ENCODE measurements at regions not wholly inside any gene's neighbourhood (a gene's known extent, or its start where the extent isn't known, plus 50 kb on each side); places are given as distances from the start of the nearest gene placed in this dataset.

GRCh38 chr9:102499468-102499867 lies 495.7 kb upstream of the CYLC2 start (continued):
- TF ChIP-seq IRF3 (IDR thresholded peaks at IDR 0.05; ENCODE audit: low read depth, low read length), result no peak
- TF ChIP-seq PBX3 (IDR thresholded peaks at IDR 0.05), result no peak
- TF ChIP-seq NRF1 (IDR thresholded peaks at IDR 0.05; ENCODE audit: low read depth, low read length), result no peak
- no peak for TF ChIP-seq REST (IDR thresholded peaks at IDR 0.05; ENCODE audit: low read depth, low read length)
- TF ChIP-seq USF2 (IDR thresholded peaks at IDR 0.05; ENCODE audit: borderline replicate concordance, low read depth, low read length), result no peak
- TF ChIP-seq SIN3A (IDR thresholded peaks at IDR 0.05; ENCODE audit: borderline replicate concordance, low read depth, low read length), result no peak
- TF ChIP-seq USF1 (IDR thresholded peaks at IDR 0.05; ENCODE audit: borderline replicate concordance, low read depth), result no peak
- TF ChIP-seq RAD21 (IDR thresholded peaks at IDR 0.05; ENCODE audit: low read length), result no peak

GRCh38 chr9:102497709-102498108 lies 497.4 kb upstream of the CYLC2 start:
- 4% methylated on average over 6 of the region's 9 CpGs for whole genome bisulfite sequencing (ENCODE audit: low lambda C conversion rate)
- POLR2A ChIA-PET, result no interaction called here
- CTCF ChIA-PET, result no interaction called here
- Histone ChIP-seq H3K36me3 (replicated peaks in 1 of 2; ENCODE audit: control insufficient read depth in 1 of 2, insufficient read depth in 2 of 2, low read length in 1 of 2) (no peaks in the 10 kb centered on the region), H3F3A (replicated peaks; ENCODE audit: insufficient read depth) (no peaks in the 10 kb centered on the region), H4K20me1 (ENCODE audit: insufficient read depth) (no peaks in the 10 kb centered on the region), H3K4me2 (no peak overlapping the region; the same call in 1 of the 2 replicates), H3K4me3 (ENCODE audit: low read depth in 2 of 2, low read length in 1 of 2) (no peak overlapping the region), H3K9me3 (no peaks in the 10 kb centered on the region), H3K9me2 (no peaks in the 10 kb centered on the region), H3K79me2 (ENCODE audit: insufficient read depth) (no peaks in the 10 kb centered on the region), H3K9ac (no peak overlapping the region), H2AFZ (ENCODE audit: low read depth) (no peak overlapping the region), H3K27ac (ENCODE audit: low read depth in 2 of 2, low read length in 1 of 2) (no peak overlapping the region), H3K4me1 (ENCODE audit: control insufficient read depth in 1 of 2, insufficient read depth in 2 of 2, low read depth in 1 of 2, low read length in 1 of 2) (no peaks in the 10 kb centered on the region), H3K27me3 (ENCODE audit: insufficient read depth) (no peaks in the 10 kb centered on the region)
- no peak for DNase-seq
- no peak for TF ChIP-seq JUND (IDR thresholded peaks at IDR 0.05)
- TF ChIP-seq TAF1 (IDR thresholded peaks at IDR 0.05; ENCODE audit: borderline replicate concordance, low read depth, low read length), result no peak
- no peak for TF ChIP-seq EP300 (IDR thresholded peaks at IDR 0.05; ENCODE audit: borderline replicate concordance in 1 of 2, low read depth in 1 of 2, low read length in 1 of 2)
- TF ChIP-seq FOXJ3 (CRISPR knock-in tag; IDR thresholded peaks at IDR 0.05), result no peak
- TF ChIP-seq RCOR1 (IDR thresholded peaks at IDR 0.05; ENCODE audit: low read length), result no peak
- TF ChIP-seq USF2 (IDR thresholded peaks at IDR 0.05; ENCODE audit: borderline replicate concordance, low read depth, low read length), result no peak
- no peak for TF ChIP-seq SMC3 (IDR thresholded peaks at IDR 0.05; ENCODE audit: low read depth, low read length)
- TF ChIP-seq GABPA (IDR thresholded peaks at IDR 0.05; ENCODE audit: low read depth), result no peak
- no peak for TF ChIP-seq POLR2AphosphoS5 (IDR thresholded peaks at IDR 0.05; ENCODE audit: low read depth, low read length)
- TF ChIP-seq MEF2A (IDR thresholded peaks at IDR 0.05; ENCODE audit: borderline replicate concordance, low read depth), result no peak
- no peak for TF ChIP-seq REST (IDR thresholded peaks at IDR 0.05; ENCODE audit: low read depth, low read length)
- no peak for TF ChIP-seq CHD2 (IDR thresholded peaks at IDR 0.05; ENCODE audit: low read length, partially characterized antibody)
- TF ChIP-seq TCF12 (IDR thresholded peaks at IDR 0.05), result no peak
- no peak for TF ChIP-seq YY1 (IDR thresholded peaks at IDR 0.05; ENCODE audit: low read depth)
